OCI-LY3 (cell line): ENCODE measurements at regions not wholly inside any gene's neighbourhood (a gene's known extent, or its start where the extent isn't known, plus 50 kb on each side); places are given as distances from the start of the nearest gene placed in this dataset.

Experiments used
- EZH2phosphoT487 ChIP-seq: fragments of 200-600 bp; shearing (Covaris generic); IDR thresholded peaks from 2 replicates; pipeline ENCODE4 v1.6.1; 2018; ENCODE audit warnings: antibody characterized with exemption, mixed run types, low read depth
- TF ChIP-seq, protein P1 (sequence below): fragments of 200-600, 300-600 bp; sonication (generic); IDR thresholded peaks from 2 replicates; pipeline ENCODE4 v1.5.1; 2014; ENCODE audit warnings: antibody characterized with exemption, low read length, low read depth

DNA sequence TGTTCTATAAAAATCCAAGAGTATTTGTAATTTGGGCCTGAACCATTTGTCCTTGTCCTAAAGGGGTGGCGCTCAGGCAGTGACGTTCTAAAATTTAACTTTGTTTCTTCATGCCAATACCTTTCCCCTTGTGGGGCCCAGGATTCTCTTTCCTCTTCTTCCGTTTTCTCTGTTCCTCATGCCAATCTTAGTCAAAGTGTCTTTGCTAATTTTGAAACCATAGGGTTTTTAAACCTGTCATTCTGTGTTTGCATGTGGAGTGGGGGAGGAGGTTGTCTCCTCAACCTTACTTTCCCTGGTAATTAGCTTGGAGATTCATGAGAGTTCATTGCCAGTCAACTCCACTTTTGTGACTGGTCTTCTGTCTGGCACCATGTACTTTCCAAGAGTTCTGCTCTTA is 337.1 kb downstream of the MAF start:
- no peak for TF ChIP-seq EZH2phosphoT487
- TF ChIP-seq, protein P1, sequence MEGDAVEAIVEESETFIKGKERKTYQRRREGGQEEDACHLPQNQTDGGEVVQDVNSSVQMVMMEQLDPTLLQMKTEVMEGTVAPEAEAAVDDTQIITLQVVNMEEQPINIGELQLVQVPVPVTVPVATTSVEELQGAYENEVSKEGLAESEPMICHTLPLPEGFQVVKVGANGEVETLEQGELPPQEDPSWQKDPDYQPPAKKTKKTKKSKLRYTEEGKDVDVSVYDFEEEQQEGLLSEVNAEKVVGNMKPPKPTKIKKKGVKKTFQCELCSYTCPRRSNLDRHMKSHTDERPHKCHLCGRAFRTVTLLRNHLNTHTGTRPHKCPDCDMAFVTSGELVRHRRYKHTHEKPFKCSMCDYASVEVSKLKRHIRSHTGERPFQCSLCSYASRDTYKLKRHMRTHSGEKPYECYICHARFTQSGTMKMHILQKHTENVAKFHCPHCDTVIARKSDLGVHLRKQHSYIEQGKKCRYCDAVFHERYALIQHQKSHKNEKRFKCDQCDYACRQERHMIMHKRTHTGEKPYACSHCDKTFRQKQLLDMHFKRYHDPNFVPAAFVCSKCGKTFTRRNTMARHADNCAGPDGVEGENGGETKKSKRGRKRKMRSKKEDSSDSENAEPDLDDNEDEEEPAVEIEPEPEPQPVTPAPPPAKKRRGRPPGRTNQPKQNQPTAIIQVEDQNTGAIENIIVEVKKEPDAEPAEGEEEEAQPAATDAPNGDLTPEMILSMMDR, result no peak
